Activated CD4-positive, alpha-beta T cell treated with anti-CD3 and anti-CD28 coated beads, Interleukin-2, amount 50 U/mL, for 4 hours (primary cell): ENCODE measurements at regions not wholly inside any gene's neighbourhood (a gene's known extent, or its start where the extent isn't known, plus 50 kb on each side); places are given as distances from the start of the nearest gene placed in this dataset.
A peak's percentile ranks its signal among the peaks of the same experiment; 100 is the strongest.

Experiments used
- DNase-seq, 2 experiments: peaks; one replicate each; pipeline ENCODE4 v3.0.0-alpha.2; 2020

DNA sequence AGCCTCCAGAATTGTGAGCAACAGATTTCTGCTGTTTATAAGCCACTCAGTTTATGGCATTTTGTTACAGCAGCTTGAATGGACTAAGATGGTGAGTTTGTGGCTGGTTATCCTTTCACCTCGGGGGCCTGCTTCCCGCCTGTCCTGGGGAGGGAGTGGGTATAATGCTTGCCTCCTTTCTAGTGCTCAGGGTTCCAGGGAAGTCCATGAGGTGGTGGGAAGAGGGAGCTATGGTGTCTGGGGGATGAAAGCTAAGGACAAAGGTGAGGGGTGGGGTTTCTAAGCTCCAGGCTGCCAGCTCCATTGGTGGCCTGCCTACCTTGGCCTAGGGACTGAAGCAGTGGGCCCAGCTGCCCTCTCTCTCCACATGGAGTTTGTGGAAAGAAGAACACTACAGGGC lies 50.2 kb upstream of the SDK2 start:
- no peak for DNase-seq

DNA sequence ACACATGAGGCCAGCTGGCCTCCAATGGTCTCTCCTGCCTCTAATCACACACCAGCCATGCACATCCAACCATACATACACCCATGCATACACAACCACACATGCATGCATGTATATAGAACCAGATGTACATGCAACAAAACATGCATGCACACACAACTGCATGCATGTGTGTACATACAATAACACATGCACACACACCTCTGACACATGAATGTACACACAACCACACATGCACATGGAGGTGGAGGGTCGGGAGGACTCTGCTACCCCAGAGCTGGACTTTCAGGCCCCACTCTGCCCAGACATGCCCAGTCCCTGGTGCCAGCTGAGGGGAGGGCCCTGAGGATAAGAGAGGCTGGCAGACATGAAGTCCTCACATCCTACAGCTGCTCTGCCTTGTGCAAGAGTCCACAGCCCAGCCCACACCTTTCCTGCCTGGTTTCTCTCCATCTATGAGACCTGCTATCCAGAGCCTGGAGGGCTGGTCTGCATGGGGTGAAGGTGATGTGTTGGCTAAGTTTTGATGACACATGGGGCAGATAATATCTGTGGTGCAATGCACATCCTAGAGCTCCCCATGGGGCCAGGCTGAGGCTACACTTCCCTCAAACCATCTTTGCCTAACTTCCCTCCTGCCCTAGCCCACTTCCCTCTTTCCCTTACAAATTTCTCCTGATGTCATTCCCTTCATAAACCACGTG lies 50.9 kb upstream of the SDK2 start:
- DNase-seq, result no peak

DNA sequence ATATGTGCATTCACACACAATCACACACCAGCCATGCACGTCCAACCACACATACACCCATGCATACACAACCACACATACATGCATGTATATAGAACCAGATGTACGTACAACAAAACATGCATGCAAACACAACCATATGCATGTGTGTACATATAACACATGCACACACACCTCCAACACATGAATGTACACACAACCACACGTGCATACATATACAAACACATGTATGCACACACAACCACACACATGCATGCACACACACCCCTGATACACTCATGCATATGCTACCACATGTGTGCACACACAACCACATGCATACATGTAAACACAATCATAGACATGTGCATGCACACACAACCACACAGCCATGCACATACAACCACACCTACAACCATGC lies 52.0 kb upstream of the SDK2 start:
- DNase-seq, result no peak

DNA sequence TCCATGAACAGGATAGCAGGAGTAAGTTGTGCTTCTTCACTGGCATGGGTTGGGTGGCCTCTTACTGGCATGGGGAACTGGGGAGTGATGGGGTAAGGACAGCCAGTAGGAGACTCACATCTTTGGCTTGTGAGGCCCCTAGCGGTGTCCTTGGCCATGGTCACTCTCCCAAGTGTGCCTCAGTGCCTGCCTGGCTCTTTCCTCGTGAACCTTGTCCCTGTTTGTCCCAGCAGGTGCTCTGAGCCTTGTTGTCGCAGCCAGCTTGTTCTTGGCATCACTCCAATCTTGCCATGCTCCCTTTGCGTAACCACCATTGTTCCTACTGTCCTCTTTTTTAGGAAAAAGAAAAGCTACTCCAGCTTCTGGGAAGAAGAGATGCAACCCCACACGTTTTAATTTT lies 53.6 kb upstream of the SDK2 start:
- DNase-seq, result no peak

DNA sequence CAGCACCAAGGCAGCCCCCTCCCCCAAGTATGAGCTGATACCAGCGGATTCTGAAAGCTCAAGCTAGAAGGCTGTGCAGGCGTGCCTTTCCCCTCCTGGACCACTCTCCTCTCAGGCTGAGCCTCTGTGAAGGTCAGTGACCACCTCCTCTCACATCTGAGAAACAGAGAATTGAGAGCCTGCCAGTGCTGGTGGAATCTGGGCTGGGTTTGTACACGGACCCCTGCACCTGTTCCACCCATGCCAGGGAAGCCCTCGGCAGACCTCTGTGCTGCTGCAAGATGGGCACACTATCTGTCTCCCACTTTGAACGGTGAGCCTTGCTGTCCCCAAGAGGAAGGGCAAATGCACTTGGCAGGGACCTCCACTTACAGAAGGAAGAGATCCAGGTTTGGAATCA lies 54.7 kb upstream of the SDK2 start:
- no peak for DNase-seq

DNA sequence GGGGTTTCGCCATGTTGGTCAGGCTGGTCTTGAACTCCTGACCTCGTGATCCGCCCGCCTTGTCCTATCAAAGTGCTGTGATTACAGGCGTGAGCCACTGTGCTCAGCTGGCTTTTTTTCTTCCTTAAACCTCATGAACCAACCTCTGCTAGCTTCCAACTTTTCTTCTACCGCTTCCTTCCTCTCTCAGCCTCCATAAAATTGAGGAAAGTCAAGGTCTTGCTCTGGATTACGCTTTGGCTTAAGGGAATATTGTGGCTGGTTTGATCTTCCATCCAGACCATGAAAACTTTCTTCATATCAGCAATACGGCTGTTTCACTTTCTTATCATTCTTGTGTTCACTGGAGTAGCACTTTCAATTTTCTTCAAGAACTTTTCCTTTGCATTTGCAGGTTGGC lies 57.5 kb upstream of the SDK2 start:
- DNase-seq, result no peak

DNA sequence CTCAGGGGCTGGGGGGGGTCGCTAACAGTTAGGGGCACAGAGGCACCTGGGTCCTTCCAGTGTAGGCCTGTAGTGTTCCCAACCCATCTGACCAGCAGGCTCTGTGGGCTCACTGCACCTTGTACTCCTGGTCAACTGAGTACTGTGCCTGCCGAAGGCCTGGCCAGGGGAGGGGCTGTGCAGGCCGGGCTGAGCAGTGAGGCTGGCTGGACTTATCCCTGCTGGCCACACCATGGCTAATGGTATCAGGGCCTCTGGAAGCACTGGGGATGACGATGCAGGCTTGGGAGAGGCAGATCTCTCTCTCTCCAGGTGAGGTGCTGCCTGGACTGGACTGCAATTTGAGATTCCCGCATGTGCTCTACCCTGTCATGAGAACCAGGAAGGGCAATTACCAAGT lies 58.9 kb upstream of the SDK2 start:
- no peak for DNase-seq

DNA sequence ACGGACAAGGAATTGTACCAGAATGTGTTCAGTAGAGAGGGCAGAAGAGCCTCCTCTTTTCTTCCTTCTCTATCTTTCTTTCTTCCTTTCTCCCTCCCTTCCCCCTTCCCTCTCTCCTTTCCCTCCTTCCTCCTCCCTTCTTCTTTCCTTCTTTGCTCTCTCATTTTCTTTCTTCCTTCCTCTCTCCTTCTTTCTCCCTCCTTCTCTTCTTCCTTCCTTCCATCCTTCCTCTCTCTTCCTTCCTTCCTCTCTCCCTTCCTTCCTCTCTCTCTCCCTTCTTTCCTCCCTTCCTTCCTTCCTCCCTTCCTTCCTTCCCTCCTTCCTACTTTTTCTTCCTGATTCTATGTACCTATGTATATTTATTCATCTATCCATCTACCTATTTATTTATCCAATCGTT lies 59.7 kb upstream of the SDK2 start:
- no peak for DNase-seq

DNA sequence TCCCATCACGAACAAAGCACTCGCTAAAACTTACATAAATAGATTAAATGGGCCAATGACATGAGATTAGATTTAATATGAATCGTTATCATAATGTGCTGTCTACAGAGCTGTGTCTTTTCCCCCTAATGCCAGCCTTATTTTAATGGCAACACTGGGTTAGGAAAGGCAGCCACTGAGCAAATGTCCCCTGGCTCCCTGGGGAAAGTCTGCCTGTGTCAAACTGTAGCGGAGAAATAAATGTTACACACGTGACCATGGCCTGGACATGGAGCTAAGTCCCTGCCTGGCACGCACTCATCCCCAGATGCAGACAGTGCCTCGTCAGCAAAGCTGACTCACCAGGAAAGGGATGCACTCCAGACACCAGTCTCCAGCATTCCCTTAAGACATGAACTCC lies 61.3 kb upstream of the SDK2 start:
- no peak for DNase-seq

DNA sequence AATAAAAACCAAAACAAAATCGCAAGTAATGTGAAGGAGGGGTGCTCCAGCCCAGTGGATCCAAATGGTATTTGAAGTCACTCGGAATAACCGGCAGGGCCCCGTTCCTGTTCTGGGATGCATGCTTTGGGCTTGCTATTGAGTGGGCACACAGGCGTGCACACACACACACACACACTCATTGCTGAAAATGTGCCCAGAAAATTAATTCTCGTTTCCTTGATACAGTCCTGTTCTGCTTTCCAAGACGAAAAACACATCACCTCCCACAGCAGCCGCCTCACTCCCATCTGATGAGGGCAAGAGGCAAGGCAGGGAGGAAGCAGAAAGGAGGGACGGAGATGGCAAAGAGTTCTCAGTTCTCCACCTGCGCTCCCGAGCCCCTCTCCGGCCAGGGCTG lies 62.2 kb upstream of the SDK2 start:
- no peak for DNase-seq

DNA sequence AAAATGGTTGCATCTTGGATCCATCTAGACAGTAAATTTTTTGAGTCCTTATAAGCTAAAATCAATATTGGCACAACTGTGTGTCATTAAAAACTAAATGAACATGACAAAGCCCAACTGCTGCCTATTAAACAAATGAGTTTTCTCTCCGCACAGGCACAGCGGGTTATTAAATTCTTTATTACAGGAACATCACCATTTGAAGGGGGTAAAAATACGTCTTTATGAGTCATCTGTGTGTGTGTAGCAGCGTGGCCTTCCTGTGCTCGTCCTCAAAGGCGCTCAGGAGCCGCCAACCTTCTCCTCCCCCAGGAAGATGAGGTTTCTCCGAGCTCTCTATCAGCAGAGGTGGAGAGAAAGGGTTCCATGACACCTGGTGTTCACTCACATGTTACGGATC lies 62.6 kb upstream of the SDK2 start:
- DNase-seq, result no peak

DNA sequence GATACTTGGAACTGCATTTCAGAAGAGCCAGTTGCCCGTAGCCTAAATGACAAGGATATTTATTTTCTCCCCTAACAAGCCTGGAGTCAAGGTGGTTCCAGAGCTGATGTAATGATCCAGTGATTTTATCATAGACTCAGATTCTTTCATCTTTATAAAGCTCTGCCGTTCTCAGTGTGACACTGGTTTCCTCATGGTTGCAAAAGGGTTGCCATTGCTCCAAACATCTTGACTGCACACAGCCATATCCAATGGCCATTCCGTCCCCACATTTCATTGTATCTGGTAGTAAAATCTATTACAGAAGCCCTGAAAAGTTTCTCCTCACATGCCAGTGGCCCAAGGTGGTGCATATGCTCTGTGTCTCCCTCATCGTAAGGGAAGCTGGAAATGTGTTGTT lies 63.1 kb upstream of the SDK2 start:
- no peak for DNase-seq

DNA sequence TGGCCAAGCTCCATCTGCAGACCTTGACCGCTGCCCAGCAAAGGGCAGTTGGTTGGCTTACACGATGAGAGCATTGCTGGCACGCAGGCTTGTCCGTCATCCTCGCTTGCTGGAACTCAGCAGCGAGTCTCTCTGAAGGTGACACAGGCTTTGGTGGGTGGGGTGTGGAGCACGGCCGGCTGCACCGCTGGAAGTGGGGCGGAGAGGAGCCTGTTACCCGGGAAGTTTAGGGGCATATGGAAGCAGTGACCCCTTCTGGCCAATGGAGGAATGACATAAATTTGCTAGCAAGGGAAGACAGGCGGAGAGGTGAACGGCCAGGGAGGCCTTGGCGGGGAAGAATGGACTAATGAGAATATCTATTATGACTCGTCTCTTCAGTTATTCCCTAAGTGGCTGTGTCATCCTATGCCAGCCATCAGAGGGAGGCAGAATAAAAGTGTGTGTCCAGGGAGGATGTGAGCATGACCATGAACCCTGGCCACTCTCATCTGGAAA lies 65.9 kb upstream of the SDK2 start:
- peak; percentile 51 to 54 for DNase-seq

DNA sequence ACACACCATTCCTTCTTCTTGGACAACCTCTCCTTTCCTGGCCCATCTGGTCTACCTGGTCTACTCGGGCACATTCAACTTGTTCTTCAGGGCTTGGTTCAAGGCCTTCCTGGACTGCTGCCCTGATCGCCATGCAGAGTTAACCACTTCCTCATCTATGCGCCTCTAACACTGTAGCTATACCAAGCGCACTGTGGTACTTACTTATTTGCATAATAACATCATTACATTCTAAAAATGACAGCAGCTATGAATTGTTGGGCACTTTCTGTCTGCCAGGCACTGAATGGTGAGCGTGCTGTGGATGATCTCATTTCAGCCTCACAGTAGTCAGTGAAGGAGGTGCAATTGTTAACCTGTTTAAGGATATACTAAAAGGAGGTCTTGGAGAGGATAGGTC lies 66.9 kb upstream of the SDK2 start:
- DNase-seq, result no peak

DNA sequence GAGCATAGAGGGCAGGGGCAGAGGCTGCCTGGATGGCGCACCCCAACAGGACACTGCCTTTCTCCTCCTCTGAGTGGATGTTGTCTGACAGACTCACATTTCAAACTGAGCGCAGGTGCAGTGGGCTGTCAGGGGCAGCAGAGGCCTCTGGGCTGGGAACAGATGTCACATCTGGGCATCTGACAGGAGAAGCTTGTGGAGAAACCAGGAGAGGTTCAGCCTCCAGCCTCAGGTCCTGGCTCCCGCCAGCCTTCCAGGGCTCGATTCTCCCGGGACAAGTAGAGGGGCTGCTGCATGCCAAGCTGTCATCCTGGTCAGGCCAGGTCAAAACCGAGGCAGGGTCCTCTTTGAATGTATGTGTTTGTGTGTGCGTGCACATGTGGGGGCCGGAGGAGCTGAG lies 67.7 kb upstream of the SDK2 start:
- no peak for DNase-seq

DNA sequence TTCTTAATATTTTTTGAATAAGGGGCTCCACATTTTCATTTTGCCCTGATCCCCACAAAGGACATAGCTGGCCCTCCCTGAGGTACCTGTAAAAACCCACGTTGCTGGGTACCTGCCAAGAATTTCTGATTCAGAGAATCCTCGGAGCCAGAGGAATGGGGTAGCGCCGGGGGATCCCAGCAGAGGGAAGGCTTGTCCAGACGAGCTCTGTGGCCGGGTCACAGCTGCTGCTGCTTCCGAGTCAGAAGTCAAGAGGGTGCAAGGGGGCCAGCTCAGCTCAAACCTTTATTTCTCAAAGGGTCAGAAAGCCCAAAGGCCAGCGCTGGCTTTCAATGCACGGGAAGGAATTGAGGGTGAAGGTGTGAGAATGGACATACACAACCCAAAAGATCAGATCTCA lies 68.9 kb upstream of the SDK2 start:
- DNase-seq, result no peak

DNA sequence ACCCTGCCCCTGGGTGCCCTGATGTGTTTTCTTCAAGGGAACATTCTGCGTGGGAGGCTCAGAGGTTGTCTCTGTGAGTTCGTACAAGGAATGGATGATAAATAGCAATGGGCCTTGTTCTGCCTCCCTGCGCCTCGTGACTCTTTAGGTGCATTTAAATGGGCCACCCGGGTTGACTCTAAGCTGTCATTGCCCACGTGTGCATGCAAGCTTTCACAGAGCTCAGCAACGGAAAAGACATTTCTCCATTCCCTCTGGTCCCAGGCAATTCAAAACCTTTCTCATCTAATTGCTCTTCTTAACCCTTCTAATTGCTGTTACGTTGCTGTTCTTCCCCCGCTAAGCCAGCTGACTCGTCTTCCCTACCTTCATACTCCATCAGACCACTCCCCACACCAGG lies 71.5 kb upstream of the SDK2 start:
- DNase-seq, result no peak

DNA sequence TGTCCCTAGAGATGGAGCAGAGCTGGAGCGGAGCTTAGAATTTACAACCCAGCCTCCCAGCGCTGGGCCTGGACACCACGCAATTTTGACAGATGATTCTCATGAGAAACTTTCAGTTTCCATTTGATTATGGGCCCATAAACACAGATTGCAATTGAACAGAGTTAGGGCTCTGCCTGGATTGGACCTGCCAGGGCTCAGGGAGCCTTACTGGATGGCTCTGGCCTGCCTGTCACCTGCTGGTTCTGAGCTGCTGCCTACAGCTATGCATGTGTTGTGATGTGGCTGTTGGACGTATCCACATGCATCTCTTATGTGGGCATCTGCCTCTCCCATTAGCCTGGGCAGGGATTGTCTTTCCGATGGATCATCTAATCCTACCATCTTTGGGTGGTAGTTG lies 73.4 kb upstream of the SDK2 start:
- DNase-seq, result no peak

DNA sequence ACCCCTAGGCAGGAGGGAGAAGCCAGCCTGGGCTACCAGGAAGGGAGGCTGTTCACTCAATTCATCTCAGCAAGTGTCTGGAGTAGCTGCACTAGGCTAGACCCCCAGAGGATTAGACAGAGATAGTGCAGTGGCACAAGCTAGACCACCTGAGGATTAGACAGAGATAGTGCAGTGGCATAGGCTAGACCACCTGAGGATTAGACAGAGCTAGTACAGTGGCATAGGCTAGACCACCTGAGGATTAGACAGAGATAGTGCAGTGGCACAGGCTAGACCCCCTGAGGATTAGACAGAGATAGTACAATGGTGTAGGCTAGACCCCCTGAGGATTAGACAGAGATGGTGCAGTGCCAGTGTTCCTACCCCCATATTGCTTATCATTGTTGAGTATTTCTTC lies 74.1 kb upstream of the SDK2 start:
- DNase-seq, result no peak

DNA sequence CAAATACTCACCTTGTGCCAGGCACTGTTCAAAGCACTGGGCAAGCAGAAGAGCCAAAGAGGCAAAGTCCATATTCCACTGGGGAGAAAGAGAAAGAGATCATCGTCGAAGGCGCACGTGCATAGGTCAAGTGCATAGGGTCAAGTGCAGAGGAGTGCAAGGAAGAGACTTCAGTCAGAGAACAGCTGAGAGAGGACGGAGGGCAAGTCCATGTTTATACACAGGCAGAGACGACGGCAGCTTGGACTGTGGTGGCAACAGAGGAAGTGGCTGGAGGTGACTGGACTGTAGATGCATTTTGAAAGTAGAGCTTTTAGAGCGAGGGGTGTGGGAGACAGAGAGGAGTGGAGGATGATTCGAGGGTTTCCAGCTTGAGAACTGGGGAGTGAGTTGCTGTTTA lies 74.7 kb upstream of the SDK2 start:
- DNase-seq, result no peak

DNA sequence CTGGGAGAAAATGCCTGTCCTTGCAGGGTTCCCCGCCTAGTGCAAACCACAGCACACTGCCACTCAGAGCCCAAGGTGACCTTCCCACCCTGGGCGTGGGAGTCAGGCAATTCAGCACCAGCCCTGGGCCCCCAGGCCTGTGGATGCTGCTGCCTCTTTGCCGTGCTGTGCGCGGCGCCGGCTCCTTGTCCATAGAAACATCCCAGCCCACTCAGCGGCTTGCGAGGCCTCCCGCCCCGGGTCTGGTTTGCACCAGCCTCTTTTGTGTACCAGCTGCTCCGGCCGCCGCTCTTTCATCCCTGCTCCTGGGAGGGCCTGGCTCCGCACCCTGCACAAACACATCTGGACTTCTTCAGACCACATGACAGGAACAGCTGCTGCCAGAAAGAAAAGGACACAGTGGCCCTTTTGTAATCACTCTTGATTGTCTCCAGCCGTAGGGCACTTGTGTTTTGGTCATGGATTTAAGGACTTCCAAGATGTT lies 75.4 kb upstream of the SDK2 start:
- no peak for DNase-seq

DNA sequence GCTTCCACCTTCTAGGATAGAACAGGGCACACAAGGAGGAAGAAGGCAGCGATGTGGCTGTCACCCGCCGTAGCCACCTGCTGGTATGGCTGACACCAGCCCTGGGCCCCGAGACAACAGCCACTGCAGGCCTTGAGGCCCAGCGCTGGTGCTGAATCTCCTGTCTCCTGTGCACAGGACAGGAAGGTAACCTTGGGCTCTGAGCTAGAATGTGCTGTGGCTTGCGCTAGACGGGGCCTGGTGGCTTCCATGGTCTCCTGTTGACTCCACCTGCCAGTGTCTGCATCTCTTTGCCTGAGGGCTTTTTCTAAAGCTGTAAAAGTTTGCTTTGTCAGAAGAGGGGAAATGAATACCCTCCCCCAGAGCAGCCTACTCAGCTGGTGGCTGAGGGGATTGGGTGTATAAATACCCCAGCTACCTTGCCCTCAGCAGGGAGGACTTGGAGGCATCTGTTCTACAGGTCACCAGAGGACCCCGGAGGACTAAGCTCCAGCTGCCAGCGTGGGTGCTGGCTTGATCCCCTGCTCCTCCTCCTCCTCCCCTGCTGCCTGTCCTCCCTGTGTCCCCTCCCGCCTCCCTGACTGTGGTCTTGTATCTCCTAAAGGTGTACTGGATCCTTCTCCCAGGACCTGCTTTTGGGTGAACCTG lies 76.1 kb upstream of the SDK2 start:
- DNase-seq, result no peak

DNA sequence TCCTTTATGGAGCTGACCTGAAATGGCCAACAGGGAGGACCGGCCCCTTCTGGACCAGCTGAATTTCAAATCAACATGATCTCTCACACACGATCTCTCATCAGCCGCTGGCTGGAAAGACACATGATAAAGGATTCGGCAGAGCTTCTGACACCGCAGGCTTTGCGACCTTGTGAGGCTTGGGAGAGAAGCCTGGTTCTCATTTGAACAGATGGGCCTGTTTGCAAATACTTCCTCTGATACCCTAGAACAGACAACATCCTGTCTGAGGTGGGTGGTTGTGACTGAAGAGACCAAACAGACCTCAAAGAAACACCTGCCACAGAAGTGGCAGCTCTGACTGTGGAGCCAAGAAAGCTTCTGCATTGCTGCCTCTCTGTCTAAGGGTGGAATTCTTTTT lies 77.9 kb upstream of the SDK2 start:
- DNase-seq, result no peak

DNA sequence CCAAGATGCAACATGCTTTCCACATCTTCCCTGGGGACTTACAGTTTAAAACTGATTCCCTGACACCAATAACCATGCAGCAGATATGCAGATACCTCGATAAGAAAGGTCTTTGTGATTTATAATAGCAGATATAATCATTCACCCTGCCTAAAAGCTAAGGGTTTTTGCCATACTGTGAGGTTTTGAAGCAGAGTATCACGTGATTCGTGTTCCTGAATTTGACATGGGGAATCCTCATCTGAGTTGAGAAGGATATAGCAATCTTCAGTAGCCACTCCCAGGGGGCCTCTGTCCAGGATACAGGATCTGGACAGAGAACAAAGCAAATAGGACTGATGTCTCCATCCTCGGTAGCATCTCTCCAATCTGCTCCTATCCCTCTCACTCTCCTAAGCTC lies 79.1 kb upstream of the SDK2 start:
- no peak for DNase-seq

DNA sequence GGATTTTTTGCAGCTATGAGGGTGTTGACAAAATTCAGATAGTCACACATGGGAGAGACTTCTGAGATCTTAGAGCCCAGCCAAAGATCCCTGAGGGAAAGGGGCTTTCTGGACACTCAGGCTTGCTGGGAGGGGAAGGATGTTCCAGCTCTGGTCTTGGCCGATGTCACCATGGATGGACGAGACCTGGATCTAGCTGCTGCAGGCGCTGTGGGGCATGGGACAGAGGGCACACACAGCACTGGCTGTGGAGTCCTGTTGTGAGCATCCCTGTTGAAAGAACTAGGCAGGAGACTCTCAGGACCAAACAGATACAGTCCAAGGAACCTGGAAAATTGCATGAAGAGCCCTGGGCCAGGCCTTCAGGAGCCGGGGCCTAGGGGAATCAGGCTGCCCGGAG lies 80.1 kb upstream of the SDK2 start:
- no peak for DNase-seq
